HepG2 (cell line): ENCODE measurements at regions not wholly inside any gene's neighbourhood (a gene's known extent, or its start where the extent isn't known, plus 50 kb on each side); places are given as distances from the start of the nearest gene placed in this dataset.

Experiments
- ATAC-seq: fragments of 200-7000 bp; cut with Tn5 transposase; 3 replicates; pipeline ENCODE4 v1.9.1; 2020; ENCODE audit warnings: mild to moderate bottlenecking, moderate library complexity
- BruUV-seq: library from RNA; stranded (reverse); fragments of 400-500 nt; replicated peaks from 2 replicates; lab custom pipeline; 2021; lab: Mats Ljungman, UMichigan
- CTCF ChIA-PET: fragments of 300-600 bp; formaldehyde crosslinking; extraction: SDS; loops from one replicate; lab custom pipeline; 2021; ENCODE audit warnings: low total read pairs, inconsistent platforms, low intra/inter-chr PET ratio; lab: Yijun Ruan, JAX
- POLR2A ChIA-PET: fragments of 350-600 bp; sonication (Branson Sonifier 250); formaldehyde crosslinking; loops from one replicate; lab custom pipeline; 2020; ENCODE audit warnings: antibody characterized with exemption, inconsistent platforms; lab: Yijun Ruan, JAX
- DNase-seq: peaks from one replicate; pipeline ENCODE4 v3.0.0-alpha.2; 2015; ENCODE audit warnings: low spot score
- FAIRE-seq: peaks from 3 replicates; lab custom pipeline; 2011; peaks lifted over from hg19 to GRCh38; lab: Jason Lieb, UNC
- H2AFZ ChIP-seq: one replicate; pipeline ENCODE4 v1.6.1; 2011; ENCODE audit warnings: low read length, inconsistent platforms
- H3K27ac ChIP-seq: fragments of 300-600 bp; 3 replicates; pipeline ENCODE4 v1.8.0; 2011; ENCODE audit warnings: mixed run types, mild to moderate bottlenecking, mixed read lengths, low read length, inconsistent platforms; ENCODE audit not compliant: insufficient read depth; ENCODE audit errors: extremely low read length
- H3K27me3 ChIP-seq, 2 experiments: fragments of 200-600 bp in 1 of 2; 2 replicates in 1 of 2; 3 replicates in 1 of 2; pipeline versions ENCODE4 v1.6.0 to v1.8.0; 2011; ENCODE audit warnings: low read length in 2 of 2, mild to moderate bottlenecking in 2 of 2, moderate library complexity in 2 of 2, inconsistent platforms in 1 of 2; ENCODE audit not compliant: insufficient read depth in 2 of 2, control insufficient read depth in 1 of 2
- H3K36me3 ChIP-seq, 2 experiments: fragments of 200-600 bp in 1 of 2; replicated peaks in 1 of 2; 2 replicates in 1 of 2; 3 replicates in 1 of 2; pipeline versions ENCODE4 v1.5.1 to v1.8.0; 2011; ENCODE audit warnings: low read length in 2 of 2, inconsistent platforms in 1 of 2; ENCODE audit not compliant: insufficient read depth in 2 of 2, control insufficient read depth in 1 of 2
- H3K4me1 ChIP-seq: 2 replicates; pipeline ENCODE4 v1.5.1; 2012; ENCODE audit warnings: low read length, inconsistent platforms; ENCODE audit not compliant: insufficient read depth
- H3K4me2 ChIP-seq: 2 replicates; pipeline ENCODE4 v1.6.0; 2011; ENCODE audit warnings: low read depth, low read length, inconsistent platforms
- H3K4me3 ChIP-seq, 3 experiments: fragments of 200-600 bp in 1 of 3; sonication (generic), shearing (Covaris generic) in 1 of 3; replicated peaks in 1 of 3; 2 replicates each; pipeline ENCODE4 v1.5.1; 2011 to 2016; ENCODE audit warnings: low read length in 3 of 3, inconsistent platforms in 2 of 3, low read depth in 2 of 3, mild to moderate bottlenecking in 2 of 3, control low read depth in 1 of 3, mixed read lengths in 1 of 3; ENCODE audit not compliant: insufficient read depth in 1 of 3
- H3K79me2 ChIP-seq: one replicate; pipeline ENCODE4 v1.6.1; 2011; ENCODE audit warnings: low read length, inconsistent platforms; ENCODE audit not compliant: insufficient read depth
- H3K9ac ChIP-seq: 2 replicates; pipeline ENCODE4 v1.6.0; 2011; ENCODE audit warnings: mild to moderate bottlenecking, low read depth, low read length, inconsistent platforms; ENCODE audit not compliant: insufficient read depth
- H3K9me3 ChIP-seq: 2 replicates; pipeline ENCODE4 v1.5.1; 2012; ENCODE audit warnings: mild to moderate bottlenecking, low read length
- H4K20me1 ChIP-seq: 2 replicates; pipeline ENCODE4 v1.6.0; 2011; ENCODE audit warnings: inconsistent platforms, mild to moderate bottlenecking, low read length, moderate library complexity; ENCODE audit not compliant: insufficient read depth
- AFF4 ChIP-seq: sonication (generic); formaldehyde crosslinking; IDR thresholded peaks from 2 replicates; pipeline ENCODE4 v1.4.0; 2020; ENCODE audit warnings: missing genetic modification reagents
- ATAD3A ChIP-seq: sonication (generic); formaldehyde crosslinking; IDR thresholded peaks from 2 replicates; pipeline ENCODE4 v1.4.0; 2020; ENCODE audit warnings: missing genetic modification reagents
- BRD4 ChIP-seq: sonication (generic); formaldehyde crosslinking; IDR thresholded peaks from 2 replicates; pipeline ENCODE4 v1.4.0; 2020; ENCODE audit warnings: missing genetic modification reagents
- BRF2 ChIP-seq: sonication (generic); formaldehyde crosslinking; IDR thresholded peaks from 2 replicates; pipeline ENCODE4 v1.8.1; 2022; ENCODE audit warnings: mild to moderate bottlenecking, missing genetic modification reagents
- CCAR2 ChIP-seq: fragments of 200-400 bp; formaldehyde crosslinking; optimal IDR thresholded peaks from 2 replicates; pipeline ENCODE3; 2018; ENCODE audit warnings: low read depth, mild to moderate bottlenecking, low read length, moderate library complexity
- FOXJ3 ChIP-seq: sonication (generic); formaldehyde crosslinking; IDR thresholded peaks from 2 replicates; pipeline ENCODE4 v1.4.0; 2020; ENCODE audit warnings: missing genetic modification reagents, mild to moderate bottlenecking, borderline replicate concordance
- HES4 ChIP-seq: sonication (generic); formaldehyde crosslinking; IDR thresholded peaks from 2 replicates; pipeline ENCODE4 v1.9.0; 2021; ENCODE audit warnings: mild to moderate bottlenecking, missing genetic modification reagents, borderline replicate concordance
- PAWR ChIP-seq: sonication (generic); formaldehyde crosslinking; IDR thresholded peaks from 2 replicates; pipeline ENCODE4 v1.4.0; 2020; ENCODE audit warnings: missing genetic modification reagents, mild to moderate bottlenecking, borderline replicate concordance
- PCBP1 ChIP-seq: fragments of 200-400 bp; formaldehyde crosslinking; IDR thresholded peaks from 2 replicates; pipeline ENCODE4 v1.6.1; 2017; ENCODE audit warnings: mild to moderate bottlenecking, low read depth, low read length, borderline replicate concordance
- RORA ChIP-seq: sonication (generic); formaldehyde crosslinking; IDR thresholded peaks from 2 replicates; pipeline ENCODE4 v1.5.0; 2020; ENCODE audit warnings: mild to moderate bottlenecking, missing genetic modification reagents, moderate library complexity
- ZBTB25 ChIP-seq: IDR thresholded peaks from 2 replicates; pipeline ENCODE4 v1.6.1; 2018; ENCODE audit warnings: missing genetic modification reagents
- ZHX2 ChIP-seq, 2 experiments: sonication (generic) in 1 of 2; formaldehyde crosslinking in 1 of 2; IDR thresholded peaks; 2 replicates each; pipeline versions ENCODE4 v1.6.1 to v1.9.0; 2014 to 2022; ENCODE audit warnings: antibody characterized with exemption in 1 of 2, borderline replicate concordance in 1 of 2, inconsistent platforms in 1 of 2, low read depth in 1 of 2, missing genetic modification reagents in 1 of 2
- WGBS: methylation state at CpG from one replicate; pipeline ENCODE4 v1.1.6; 2017; ENCODE audit warnings: low lambda C conversion rate; 5-methylcytosine and 5-hydroxymethylcytosine counted together
- in situ Hi-C: cut with HindIII; loops from 2 replicates; pipeline ENCODE4 v1.10.0; 2017; ENCODE audit warnings: low pct_unique_long_range_greater_than_20kb; ENCODE audit not compliant: extremely low pct_ligation_motif_present
- intact Hi-C: fragments of 100-400 bp; cut with micrococcal nuclease; formaldehyde crosslinking; loops from one replicate; pipeline ENCODE4 v1.10.0; 2022; ENCODE audit not compliant: unreplicated experiment

- WGBS = 1% methylated on average over 3 of the region's 3 CpGs
- Histone ChIP-seq H3K4me2 (no peak overlapping the region), H3K4me1 (peaks cover 9% of the 10 kb centered on the region), H3K4me3 (no peak overlapping the region), H2AFZ (no peak overlapping the region), H3K9ac (no peak overlapping the region), H3K9me3 (no peaks in the 10 kb centered on the region), H3K79me2 (no peaks in the 10 kb centered on the region), H3K27me3 (peaks cover 6 to 19% of the 10 kb centered on the region in 2 experiments; a peak in 3 of 5 replicates), H4K20me1 (no peaks in the 10 kb centered on the region), H3K36me3 (no peaks in the 10 kb centered on the region), H3K27ac (no peak overlapping the region)
- no peak for TF ChIP-seq PAWR (CRISPR knock-in tag)
- TF ChIP-seq BRD4 = no peak
- no peak for TF ChIP-seq PCBP1
- no peak for TF ChIP-seq ZBTB25
- no peak for TF ChIP-seq RORA (CRISPR knock-in tag)
- no peak for TF ChIP-seq AFF4
- no peak for TF ChIP-seq ZHX2 (IDR thresholded peaks at IDR 0.05; ENCODE audit: low read depth)
- TF ChIP-seq ZHX2 (CRISPR knock-in tag; IDR thresholded peaks at IDR 0.05; ENCODE audit: borderline replicate concordance) = no peak
- TF ChIP-seq BRF2 (CRISPR knock-in tag) = no peak
- TF ChIP-seq ATAD3A (CRISPR knock-in tag) = no peak
- no peak for TF ChIP-seq HES4
- TF ChIP-seq CCAR2 = no peak
- no peak for TF ChIP-seq FOXJ3 (CRISPR knock-in tag)
- in situ Hi-C loops (no loop called here), intact Hi-C loops (no loop called here)
- ChIA-PET CTCF (no interaction called here), POLR2A (no interaction called here)
- no peak for FAIRE-seq
- no TSS peak for BruUV-seq
- no peak for DNase-seq
- ATAC-seq = no peak
Measured at GRCh38 chr5:172574871-172575223, 66.2 kb upstream of the NEURL1B start.
